Endodermal cell (in vitro differentiated cells): ENCODE measurements at regions not wholly inside any gene's neighbourhood (a gene's known extent, or its start where the extent isn't known, plus 50 kb on each side); places are given as distances from the start of the nearest gene placed in this dataset.

ENCODE experiments used
- DNase-seq: peaks from one replicate; pipeline ENCODE4 v3.0.0-alpha.2; 2017
- H3K27ac ChIP-seq: 2 replicates; pipeline ENCODE4 v1.5.1; 2013; ENCODE audit warnings: mild to moderate bottlenecking, low read depth, low read length, moderate library complexity
- H3K27me3 ChIP-seq: 2 replicates; pipeline ENCODE4 v1.6.1; 2013; ENCODE audit warnings: mild to moderate bottlenecking, low read length, moderate library complexity; ENCODE audit not compliant: insufficient read depth, control insufficient read depth, poor library complexity, severe bottlenecking
- H3K36me3 ChIP-seq: 2 replicates; pipeline ENCODE4 v1.7.0; 2013; ENCODE audit warnings: mild to moderate bottlenecking, low read length, moderate library complexity; ENCODE audit not compliant: control insufficient read depth, insufficient read depth
- H3K4me1 ChIP-seq: one replicate; pipeline ENCODE4 v1.7.0; 2013; ENCODE audit warnings: low read length; ENCODE audit not compliant: control insufficient read depth, insufficient read depth
- H3K4me3 ChIP-seq: 2 replicates; pipeline ENCODE4 v1.5.1; 2013; ENCODE audit warnings: mild to moderate bottlenecking, low read length, moderate library complexity
- H3K9ac ChIP-seq: 2 replicates; pipeline ENCODE4 v1.6.1; 2013; ENCODE audit warnings: mild to moderate bottlenecking, low read length, moderate library complexity; ENCODE audit not compliant: poor library complexity, severe bottlenecking; ENCODE audit errors: extremely low read depth
- H3K9me3 ChIP-seq: 2 replicates; pipeline ENCODE4 v1.6.1; 2013; ENCODE audit warnings: mild to moderate bottlenecking, low read length, moderate library complexity; ENCODE audit not compliant: control insufficient read depth
- H3K27ac Mint-ChIP-seq: 2 replicates; pipeline ENCODE4 v1.8.0; 2020; ENCODE audit warnings: mixed read lengths
- H3K27me3 Mint-ChIP-seq: 2 replicates; pipeline ENCODE4 v1.8.0; 2021; ENCODE audit warnings: mild to moderate bottlenecking, mixed read lengths; ENCODE audit not compliant: insufficient read depth
- H3K36me3 Mint-ChIP-seq: 2 replicates; pipeline ENCODE4 v1.8.0; 2020; ENCODE audit warnings: low read depth, mixed read lengths
- H3K4me1 Mint-ChIP-seq: 2 replicates; pipeline ENCODE4 v1.8.0; 2020; ENCODE audit warnings: mixed read lengths
- H3K4me3 Mint-ChIP-seq: 2 replicates; pipeline ENCODE4 v1.8.0; 2020; ENCODE audit warnings: mild to moderate bottlenecking, moderate library complexity, mixed read lengths
- H3K9me3 Mint-ChIP-seq: 2 replicates; pipeline ENCODE4 v1.8.0; 2020; ENCODE audit warnings: mild to moderate bottlenecking, mixed read lengths
- WGBS, 2 experiments: methylation state at CpG; one replicate each; pipeline versions ENCODE4 v1.1.5 to v1.1.7; 2013; ENCODE audit warnings: missing lambda C conversion rate in 2 of 2, mixed read lengths in 1 of 2; ENCODE audit not compliant: insufficient coverage in 1 of 2, insufficient read length in 1 of 2; 5-methylcytosine and 5-hydroxymethylcytosine counted together
- TF ChIP-seq, protein P1 (sequence below): fragments of 200-600 bp; sonication (generic); conservative IDR thresholded peaks from 2 replicates; pipeline ENCODE4 v1.5.0; 2021; ENCODE audit warnings: antibody characterized with exemption, mild to moderate bottlenecking

- H3K4me1 Mint-ChIP-seq: peaks cover 6% of the 10 kb centered on the region
- WGBS, 2 experiments: 86 to 100% methylated on average over 1 of the region's 1 CpG
- no peak overlapping the region for H3K27ac Mint-ChIP-seq
- no peak overlapping the region for H3K4me3 Mint-ChIP-seq
- Histone ChIP-seq H3K9me3 (peaks cover 4% of the 10 kb centered on the region), H3K4me1 (no peaks in the 10 kb centered on the region), H3K9ac (no peak overlapping the region), H3K27me3 (no peaks in the 10 kb centered on the region), H3K36me3 (no peaks in the 10 kb centered on the region), H3K27ac (no peak overlapping the region), H3K4me3 (no peak overlapping the region)
- H3K9me3 Mint-ChIP-seq: no peaks in the 10 kb centered on the region
- H3K36me3 Mint-ChIP-seq: no peaks in the 10 kb centered on the region
- TF ChIP-seq, protein P1, sequence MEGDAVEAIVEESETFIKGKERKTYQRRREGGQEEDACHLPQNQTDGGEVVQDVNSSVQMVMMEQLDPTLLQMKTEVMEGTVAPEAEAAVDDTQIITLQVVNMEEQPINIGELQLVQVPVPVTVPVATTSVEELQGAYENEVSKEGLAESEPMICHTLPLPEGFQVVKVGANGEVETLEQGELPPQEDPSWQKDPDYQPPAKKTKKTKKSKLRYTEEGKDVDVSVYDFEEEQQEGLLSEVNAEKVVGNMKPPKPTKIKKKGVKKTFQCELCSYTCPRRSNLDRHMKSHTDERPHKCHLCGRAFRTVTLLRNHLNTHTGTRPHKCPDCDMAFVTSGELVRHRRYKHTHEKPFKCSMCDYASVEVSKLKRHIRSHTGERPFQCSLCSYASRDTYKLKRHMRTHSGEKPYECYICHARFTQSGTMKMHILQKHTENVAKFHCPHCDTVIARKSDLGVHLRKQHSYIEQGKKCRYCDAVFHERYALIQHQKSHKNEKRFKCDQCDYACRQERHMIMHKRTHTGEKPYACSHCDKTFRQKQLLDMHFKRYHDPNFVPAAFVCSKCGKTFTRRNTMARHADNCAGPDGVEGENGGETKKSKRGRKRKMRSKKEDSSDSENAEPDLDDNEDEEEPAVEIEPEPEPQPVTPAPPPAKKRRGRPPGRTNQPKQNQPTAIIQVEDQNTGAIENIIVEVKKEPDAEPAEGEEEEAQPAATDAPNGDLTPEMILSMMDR: no peak
- peaks cover 5% of the 10 kb centered on the region for H3K27me3 Mint-ChIP-seq
- DNase-seq: no peak
These were observed 247.6 kb upstream of the TNP1 start for GRCh38 chr2:217107480-217107879.

GRCh38 chr2:217106650-217107014 lies 246.8 kb upstream of the TNP1 start:
- peak; percentile 63 for DNase-seq
- no peak overlapping the region for H3K9ac ChIP-seq
- no peak overlapping the region for H3K27ac Mint-ChIP-seq
- no peak overlapping the region for H3K4me3 Mint-ChIP-seq
- peaks cover 4% of the 10 kb centered on the region for H3K9me3 ChIP-seq
- no peaks in the 10 kb centered on the region for H3K27me3 ChIP-seq
- 69 to 80% methylated on average over 3 of the region's 3 CpGs for WGBS, 2 experiments
- H3K36me3 Mint-ChIP-seq: no peaks in the 10 kb centered on the region
- no peak overlapping the region for H3K27ac ChIP-seq
- no peak overlapping the region for H3K4me3 ChIP-seq
- H3K4me1 Mint-ChIP-seq: peaks cover 6% of the 10 kb centered on the region
- no peaks in the 10 kb centered on the region for H3K4me1 ChIP-seq
- TF ChIP-seq, protein P1: peak; percentile 93
- no peaks in the 10 kb centered on the region for H3K27me3 Mint-ChIP-seq
- H3K36me3 ChIP-seq: no peaks in the 10 kb centered on the region
- no peaks in the 10 kb centered on the region for H3K9me3 Mint-ChIP-seq

GRCh38 chr2:217105733-217106649 lies 246.1 kb upstream of the TNP1 start:
- Mint-ChIP-seq H3K4me3 (no peak overlapping the region), H3K36me3 (no peaks in the 10 kb centered on the region), H3K9me3 (no peaks in the 10 kb centered on the region), H3K4me1 (peaks cover 6% of the 10 kb centered on the region), H3K27ac (peak overlapping the region; percentile 41), H3K27me3 (no peaks in the 10 kb centered on the region)
- Histone ChIP-seq H3K27me3 (no peaks in the 10 kb centered on the region), H3K9me3 (peaks cover 4% of the 10 kb centered on the region), H3K4me1 (no peaks in the 10 kb centered on the region), H3K27ac (no peak overlapping the region), H3K9ac (no peak overlapping the region), H3K36me3 (no peaks in the 10 kb centered on the region), H3K4me3 (no peak overlapping the region)
- 85 to 89% methylated on average over 1 to 5 of the region's 5 CpGs for WGBS, 2 experiments
- TF ChIP-seq, protein P1: no peak
- peak; percentile 56 for DNase-seq
